ENCODE measurements at regions not wholly inside any gene's neighbourhood (a gene's known extent, or its start where the extent isn't known, plus 50 kb on each side); places are given as distances from the start of the nearest gene placed in this dataset.

DNA sequence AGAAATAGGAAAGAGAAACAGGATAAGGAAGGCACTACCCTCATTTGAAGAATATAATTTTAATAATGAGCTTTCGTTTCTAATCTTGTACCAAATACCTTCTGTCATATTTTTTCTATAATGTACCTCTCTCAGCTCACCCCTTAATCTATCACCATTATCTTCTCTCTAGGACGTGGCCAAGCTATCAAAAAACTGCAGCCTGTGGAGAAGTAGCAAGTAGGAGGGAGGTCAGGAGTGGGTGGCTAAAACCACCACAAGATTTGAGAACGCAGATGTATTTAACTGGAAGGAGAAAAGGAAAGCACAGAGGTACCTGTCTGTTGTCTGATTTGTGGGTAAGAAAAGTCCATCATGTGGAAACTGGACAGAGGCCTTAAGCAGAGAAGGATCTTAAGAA lies 576.7 kb upstream of the DIPK2B start:
- Histone ChIP-seq H3K36me3 (no peaks in the 10 kb centered on the region), H3K4me3 (no peak overlapping the region), H3K27me3 (no peaks in the 10 kb centered on the region), H3K27ac (no peak overlapping the region), H3K9me3 (no peaks in the 10 kb centered on the region), H3K4me1 (no peaks in the 10 kb centered on the region)
- DNase-seq = no peak
- intact Hi-C loops (cut with DNase I; ENCODE audit: low total_unique reads) = no loop called here
- TF ChIP-seq, protein P1, sequence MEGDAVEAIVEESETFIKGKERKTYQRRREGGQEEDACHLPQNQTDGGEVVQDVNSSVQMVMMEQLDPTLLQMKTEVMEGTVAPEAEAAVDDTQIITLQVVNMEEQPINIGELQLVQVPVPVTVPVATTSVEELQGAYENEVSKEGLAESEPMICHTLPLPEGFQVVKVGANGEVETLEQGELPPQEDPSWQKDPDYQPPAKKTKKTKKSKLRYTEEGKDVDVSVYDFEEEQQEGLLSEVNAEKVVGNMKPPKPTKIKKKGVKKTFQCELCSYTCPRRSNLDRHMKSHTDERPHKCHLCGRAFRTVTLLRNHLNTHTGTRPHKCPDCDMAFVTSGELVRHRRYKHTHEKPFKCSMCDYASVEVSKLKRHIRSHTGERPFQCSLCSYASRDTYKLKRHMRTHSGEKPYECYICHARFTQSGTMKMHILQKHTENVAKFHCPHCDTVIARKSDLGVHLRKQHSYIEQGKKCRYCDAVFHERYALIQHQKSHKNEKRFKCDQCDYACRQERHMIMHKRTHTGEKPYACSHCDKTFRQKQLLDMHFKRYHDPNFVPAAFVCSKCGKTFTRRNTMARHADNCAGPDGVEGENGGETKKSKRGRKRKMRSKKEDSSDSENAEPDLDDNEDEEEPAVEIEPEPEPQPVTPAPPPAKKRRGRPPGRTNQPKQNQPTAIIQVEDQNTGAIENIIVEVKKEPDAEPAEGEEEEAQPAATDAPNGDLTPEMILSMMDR (IDR thresholded peaks at IDR 0.05) = no peak
- no peak for TF ChIP-seq POLR2A (IDR thresholded peaks at IDR 0.05)

DNA sequence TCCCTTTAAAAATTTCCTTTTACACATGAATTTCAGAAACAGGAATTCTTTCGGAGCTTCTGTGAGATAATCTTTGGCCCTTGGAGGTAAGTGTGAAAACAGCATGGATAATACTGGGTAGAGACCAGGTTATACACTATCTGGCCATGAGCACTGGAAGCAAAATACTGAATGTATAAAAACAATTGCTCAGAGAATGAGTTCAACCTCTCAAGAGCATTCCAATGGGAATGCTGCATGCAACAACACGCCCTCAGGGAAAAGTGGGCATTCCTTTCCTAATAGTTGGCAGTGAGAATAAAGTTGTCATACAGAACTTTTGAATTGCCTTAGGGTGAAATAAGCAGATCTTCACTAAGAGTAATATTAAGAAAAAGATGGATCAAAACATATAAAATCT lies 574.8 kb upstream of the DIPK2B start:
- H3K27me3 ChIP-seq = no peaks in the 10 kb centered on the region
- no peaks in the 10 kb centered on the region for H3K9me3 ChIP-seq
- TF ChIP-seq, protein P1 (IDR thresholded peaks at IDR 0.05) = no peak
- TF ChIP-seq POLR2A (IDR thresholded peaks at IDR 0.05) = no peak
- no peaks in the 10 kb centered on the region for H3K36me3 ChIP-seq
- no peak overlapping the region for H3K4me3 ChIP-seq
- H3K27ac ChIP-seq = peak overlapping the region; percentile 65 to 71
- no peaks in the 10 kb centered on the region for H3K4me1 ChIP-seq
- DNase-seq = no peak
- intact Hi-C loops (cut with DNase I; ENCODE audit: low total_unique reads) = no loop called here

GRCh38 chrX:45774961-45775360 lies 574.3 kb upstream of the DIPK2B start:
- intact Hi-C loops (cut with DNase I; ENCODE audit: low total_unique reads) = no loop called here
- no peaks in the 10 kb centered on the region for H3K27me3 ChIP-seq
- no peaks in the 10 kb centered on the region for H3K9me3 ChIP-seq
- peak; percentile 70 to 83 for DNase-seq
- H3K36me3 ChIP-seq = no peaks in the 10 kb centered on the region
- H3K4me1 ChIP-seq = no peaks in the 10 kb centered on the region
- peak overlapping the region; percentile 65 to 71 for H3K27ac ChIP-seq
- TF ChIP-seq POLR2A (IDR thresholded peaks at IDR 0.05) = no peak
- TF ChIP-seq, protein P1 (IDR thresholded peaks at IDR 0.05) = peak in 1 of 4 experiments; percentile 3
- no peak overlapping the region for H3K4me3 ChIP-seq

GRCh38 chrX:45773572-45773971 lies 572.9 kb upstream of the DIPK2B start:
- Histone ChIP-seq H3K4me3 (no peak overlapping the region), H3K27ac (peak overlapping the region; percentile 65 to 71), H3K4me1 (no peaks in the 10 kb centered on the region), H3K36me3 (no peaks in the 10 kb centered on the region), H3K27me3 (no peaks in the 10 kb centered on the region), H3K9me3 (no peaks in the 10 kb centered on the region)
- no peak for DNase-seq
- no peak for TF ChIP-seq POLR2A (IDR thresholded peaks at IDR 0.05)
- intact Hi-C loops (cut with DNase I; ENCODE audit: low total_unique reads) = no loop called here

DNA sequence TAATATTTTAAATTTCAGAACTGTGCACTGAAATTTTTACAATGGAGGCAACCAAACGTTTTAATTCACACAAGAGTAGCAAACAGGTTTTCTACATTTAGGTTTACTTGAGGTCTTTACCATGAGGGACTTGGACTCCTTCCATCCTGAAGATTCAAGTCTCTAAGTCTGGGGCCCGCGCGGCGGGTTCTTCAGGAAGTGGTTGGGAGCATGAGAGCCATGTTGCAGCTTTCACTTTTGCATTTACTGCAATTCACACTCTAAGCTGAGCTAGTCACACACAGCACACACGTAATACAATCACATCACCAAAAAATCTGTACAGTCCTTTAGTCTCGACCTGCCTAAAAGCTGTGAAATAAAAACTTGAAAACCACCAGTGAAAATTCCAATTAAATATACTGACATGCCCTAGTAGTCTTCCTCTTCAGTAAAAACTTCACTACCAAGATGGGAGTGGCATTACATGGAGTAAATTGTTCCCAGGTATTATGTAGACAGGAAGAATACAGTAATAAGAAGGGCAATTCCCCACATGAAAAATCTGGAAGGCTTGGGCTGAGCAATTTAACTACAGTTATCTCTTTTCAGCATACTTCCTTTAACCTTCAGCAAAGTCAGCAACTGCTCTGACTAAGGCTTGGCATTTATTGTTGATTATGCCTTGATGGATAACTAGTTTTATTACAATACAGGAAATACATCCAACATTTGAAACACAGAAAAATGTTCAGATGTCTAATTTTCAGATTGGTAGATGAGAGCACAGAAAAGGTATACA lies 571.1 kb upstream of the DIPK2B start:
- no peaks in the 10 kb centered on the region for H3K9me3 ChIP-seq
- no peaks in the 10 kb centered on the region for H3K27me3 ChIP-seq
- no peak for DNase-seq
- peak overlapping the region; percentile 81 to 83 for H3K27ac ChIP-seq
- peak overlapping the region in 1 of 2 donors; percentile 44 for H3K4me3 ChIP-seq
- no peaks in the 10 kb centered on the region for H3K36me3 ChIP-seq
- H3K4me1 ChIP-seq = no peaks in the 10 kb centered on the region
- intact Hi-C loops (cut with DNase I; ENCODE audit: low total_unique reads) = no loop called here
- TF ChIP-seq, protein P1 (IDR thresholded peaks at IDR 0.05) = no peak
- TF ChIP-seq POLR2A (IDR thresholded peaks at IDR 0.05) = no peak
